ENCODE measurements at regions not wholly inside any gene's neighbourhood (a gene's known extent, or its start where the extent isn't known, plus 50 kb on each side); places are given as distances from the start of the nearest gene placed in this dataset.

GRCh38 chr15:84103345-84103744 is 132.2 kb upstream of the GOLGA6L4 start:
- TF ChIP-seq EP300 (IDR thresholded peaks at IDR 0.05): no peak
- no peak for TF ChIP-seq POLR2AphosphoS5 (IDR thresholded peaks at IDR 0.05)
